Loucy (cell line): ENCODE measurements at regions not wholly inside any gene's neighbourhood (a gene's known extent, or its start where the extent isn't known, plus 50 kb on each side); places are given as distances from the start of the nearest gene placed in this dataset.

ENCODE experiments used
- CTCF ChIP-seq: fragments of 200-600 bp; sonication (generic); conservative IDR thresholded peaks from 2 replicates; pipeline ENCODE4 v1.5.1; 2014; ENCODE audit warnings: mild to moderate bottlenecking, antibody characterized with exemption, low read length
- EZH2phosphoT487 ChIP-seq: fragments of 200-600 bp; IDR thresholded peaks from 2 replicates; pipeline ENCODE4 v1.6.1; 2018; ENCODE audit warnings: antibody characterized with exemption, mild to moderate bottlenecking, moderate library complexity, borderline replicate concordance

GRCh38 chr12:76192416-76192815 lies 107.9 kb upstream of the NAP1L1 start:
- TF ChIP-seq CTCF (no peak), EZH2phosphoT487 (no peak)
